ENCODE measurements at regions not wholly inside any gene's neighbourhood (a gene's known extent, or its start where the extent isn't known, plus 50 kb on each side); places are given as distances from the start of the nearest gene placed in this dataset.

GRCh38 chr21:41008351-41008750 is 159.6 kb upstream of the BACE2 start:
- no peak for TF ChIP-seq NFRKB (IDR thresholded peaks at IDR 0.05)
- no peak for TF ChIP-seq SP1 (IDR thresholded peaks at IDR 0.05)
- no peak for TF ChIP-seq FOXA1 (IDR thresholded peaks at IDR 0.05)
- no peak for TF ChIP-seq FOXM1 (IDR thresholded peaks at IDR 0.05; ENCODE audit: borderline replicate concordance)
- no peak for TF ChIP-seq ARNT (IDR thresholded peaks at IDR 0.05)
- TF ChIP-seq BHLHE40 (IDR thresholded peaks at IDR 0.05; ENCODE audit: borderline replicate concordance), result no peak

Data from HEK293T (cell line).